ENCODE measurements at regions not wholly inside any gene's neighbourhood (a gene's known extent, or its start where the extent isn't known, plus 50 kb on each side); places are given as distances from the start of the nearest gene placed in this dataset.

DNA sequence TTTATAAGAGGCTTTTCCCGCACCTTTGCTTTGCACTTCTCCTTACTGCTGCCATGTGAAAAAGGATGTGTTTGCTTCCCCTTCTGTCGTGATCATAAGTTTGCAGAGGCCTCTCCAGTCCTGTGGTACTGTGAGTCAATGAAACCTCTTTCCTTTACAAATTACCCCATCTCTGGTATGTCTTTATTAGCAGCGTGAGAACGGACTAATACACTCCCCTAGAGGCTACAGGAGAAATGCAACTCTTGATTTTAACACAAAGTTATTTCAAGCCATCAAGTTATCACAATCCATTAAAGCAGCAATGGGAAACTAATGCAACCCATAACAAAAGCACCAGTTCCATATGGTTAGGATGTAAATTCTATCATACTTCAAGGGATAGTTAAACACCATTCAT lies 1378.8 kb upstream of the DDX18 start:
- Histone ChIP-seq H3F3A (ENCODE audit: low read depth) (no peaks in the 10 kb centered on the region), H3K9me3 (ENCODE audit: insufficient read depth, low read depth, low read length) (no peaks in the 10 kb centered on the region), H3K4me2 (ENCODE audit: low read depth, low read length, poor library complexity, severe bottlenecking) (no peak overlapping the region), H3K27me3 (ENCODE audit: insufficient read depth, low read length, poor library complexity, severe bottlenecking) (no peaks in the 10 kb centered on the region), H3K9me2 (replicated peaks; ENCODE audit: low read depth, low read length) (no peaks in the 10 kb centered on the region), H3K36me3 (ENCODE audit: insufficient read depth, low read length) (no peaks in the 10 kb centered on the region), H3K4me1 (ENCODE audit: insufficient read depth, low read length, poor library complexity, severe bottlenecking) (no peaks in the 10 kb centered on the region), H3K79me2 (ENCODE audit: insufficient read depth, low read length) (no peaks in the 10 kb centered on the region), H4K20me1 (ENCODE audit: insufficient read depth, low read length, poor library complexity, severe bottlenecking) (no peaks in the 10 kb centered on the region), H3K9ac (ENCODE audit: low read depth, low read length, poor library complexity, severe bottlenecking) (no peak overlapping the region), H3K4me3 (ENCODE audit: low read length, poor library complexity, severe bottlenecking) (no peak overlapping the region), H2AFZ (ENCODE audit: low read length) (no peak overlapping the region)
- no peak for TF ChIP-seq EZH2phosphoT487 (IDR thresholded peaks at IDR 0.05; ENCODE audit: borderline replicate concordance)
- TF ChIP-seq, protein P1, sequence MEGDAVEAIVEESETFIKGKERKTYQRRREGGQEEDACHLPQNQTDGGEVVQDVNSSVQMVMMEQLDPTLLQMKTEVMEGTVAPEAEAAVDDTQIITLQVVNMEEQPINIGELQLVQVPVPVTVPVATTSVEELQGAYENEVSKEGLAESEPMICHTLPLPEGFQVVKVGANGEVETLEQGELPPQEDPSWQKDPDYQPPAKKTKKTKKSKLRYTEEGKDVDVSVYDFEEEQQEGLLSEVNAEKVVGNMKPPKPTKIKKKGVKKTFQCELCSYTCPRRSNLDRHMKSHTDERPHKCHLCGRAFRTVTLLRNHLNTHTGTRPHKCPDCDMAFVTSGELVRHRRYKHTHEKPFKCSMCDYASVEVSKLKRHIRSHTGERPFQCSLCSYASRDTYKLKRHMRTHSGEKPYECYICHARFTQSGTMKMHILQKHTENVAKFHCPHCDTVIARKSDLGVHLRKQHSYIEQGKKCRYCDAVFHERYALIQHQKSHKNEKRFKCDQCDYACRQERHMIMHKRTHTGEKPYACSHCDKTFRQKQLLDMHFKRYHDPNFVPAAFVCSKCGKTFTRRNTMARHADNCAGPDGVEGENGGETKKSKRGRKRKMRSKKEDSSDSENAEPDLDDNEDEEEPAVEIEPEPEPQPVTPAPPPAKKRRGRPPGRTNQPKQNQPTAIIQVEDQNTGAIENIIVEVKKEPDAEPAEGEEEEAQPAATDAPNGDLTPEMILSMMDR (conservative IDR thresholded peaks at IDR 0.05; ENCODE audit: low read length), result no peak

DNA sequence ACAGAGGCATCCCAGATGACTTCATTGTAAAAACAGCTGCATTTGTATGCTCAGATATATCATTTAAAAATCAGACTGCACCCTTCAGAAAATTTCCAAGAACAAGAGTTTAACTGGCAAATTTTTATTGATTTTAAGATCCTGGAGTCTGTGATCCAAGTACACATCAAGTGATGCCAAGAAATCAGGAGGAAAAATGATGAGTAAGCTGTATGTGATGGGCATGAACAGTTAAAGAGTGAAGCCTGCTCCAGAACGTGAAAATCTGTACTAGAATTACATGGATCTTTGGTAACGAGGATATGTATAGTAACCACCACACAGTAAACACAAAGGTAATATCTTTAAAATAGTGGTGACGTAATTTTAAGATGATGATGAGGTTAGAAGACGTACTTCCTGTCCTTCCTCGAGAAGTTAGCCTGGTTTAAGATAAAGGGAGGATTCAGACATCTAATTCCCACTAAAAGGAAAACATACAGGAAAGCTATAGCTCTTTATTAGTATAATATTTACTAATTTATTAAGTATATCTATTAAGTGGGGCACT lies 1374.3 kb upstream of the DDX18 start:
- no peak overlapping the region for H3K4me3 ChIP-seq (ENCODE audit: low read length, poor library complexity, severe bottlenecking)
- no peaks in the 10 kb centered on the region for H3F3A ChIP-seq (ENCODE audit: low read depth)
- no peaks in the 10 kb centered on the region for H3K36me3 ChIP-seq (ENCODE audit: insufficient read depth, low read length)
- no peaks in the 10 kb centered on the region for H3K27me3 ChIP-seq (ENCODE audit: insufficient read depth, low read length, poor library complexity, severe bottlenecking)
- H2AFZ ChIP-seq (ENCODE audit: low read length), result no peak overlapping the region
- no peaks in the 10 kb centered on the region for H3K9me3 ChIP-seq (ENCODE audit: insufficient read depth, low read depth, low read length)
- no peak overlapping the region for H3K4me2 ChIP-seq (ENCODE audit: low read depth, low read length, poor library complexity, severe bottlenecking)
- H4K20me1 ChIP-seq (ENCODE audit: insufficient read depth, low read length, poor library complexity, severe bottlenecking), result no peaks in the 10 kb centered on the region
- no peaks in the 10 kb centered on the region for H3K79me2 ChIP-seq (ENCODE audit: insufficient read depth, low read length)
- no peaks in the 10 kb centered on the region for H3K4me1 ChIP-seq (ENCODE audit: insufficient read depth, low read length, poor library complexity, severe bottlenecking)
- H3K9me2 ChIP-seq (replicated peaks; ENCODE audit: low read depth, low read length), result no peaks in the 10 kb centered on the region
- H3K9ac ChIP-seq (ENCODE audit: low read depth, low read length, poor library complexity, severe bottlenecking), result no peak overlapping the region
- TF ChIP-seq, protein P1 (conservative IDR thresholded peaks at IDR 0.05; ENCODE audit: low read length), result no peak
- TF ChIP-seq EZH2phosphoT487 (IDR thresholded peaks at IDR 0.05; ENCODE audit: borderline replicate concordance), result no peak

DNA sequence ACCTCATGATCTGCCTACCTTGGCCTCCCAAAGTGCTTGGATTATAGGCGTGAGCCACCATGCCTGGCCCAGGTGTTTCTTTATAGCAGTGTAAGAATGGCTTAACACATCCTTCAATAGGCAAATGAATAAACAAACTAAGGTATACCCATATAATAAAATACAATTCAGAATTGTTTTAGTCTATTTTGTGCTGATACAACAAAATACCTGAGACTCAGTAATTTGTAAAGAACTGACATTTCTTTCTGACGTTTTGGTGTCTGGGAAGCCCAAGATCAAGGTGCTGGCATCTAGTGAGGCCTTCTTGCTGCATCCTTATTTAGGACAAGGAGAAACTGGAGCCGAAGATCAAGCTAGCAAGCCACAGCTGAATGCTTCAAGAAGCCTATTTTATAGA lies 1372.1 kb upstream of the DDX18 start:
- H3K36me3 ChIP-seq (ENCODE audit: insufficient read depth, low read length), result no peaks in the 10 kb centered on the region
- no peak overlapping the region for H3K4me3 ChIP-seq (ENCODE audit: low read length, poor library complexity, severe bottlenecking)
- no peaks in the 10 kb centered on the region for H3K9me2 ChIP-seq (replicated peaks; ENCODE audit: low read depth, low read length)
- no peaks in the 10 kb centered on the region for H3K4me1 ChIP-seq (ENCODE audit: insufficient read depth, low read length, poor library complexity, severe bottlenecking)
- no peak overlapping the region for H2AFZ ChIP-seq (ENCODE audit: low read length)
- H3K9me3 ChIP-seq (ENCODE audit: insufficient read depth, low read depth, low read length), result no peaks in the 10 kb centered on the region
- no peak overlapping the region for H3K4me2 ChIP-seq (ENCODE audit: low read depth, low read length, poor library complexity, severe bottlenecking)
- no peak overlapping the region for H3K9ac ChIP-seq (ENCODE audit: low read depth, low read length, poor library complexity, severe bottlenecking)
- H3F3A ChIP-seq (ENCODE audit: low read depth), result no peaks in the 10 kb centered on the region
- no peaks in the 10 kb centered on the region for H4K20me1 ChIP-seq (ENCODE audit: insufficient read depth, low read length, poor library complexity, severe bottlenecking)
- H3K27me3 ChIP-seq (ENCODE audit: insufficient read depth, low read length, poor library complexity, severe bottlenecking), result no peaks in the 10 kb centered on the region
- TF ChIP-seq, protein P1 (conservative IDR thresholded peaks at IDR 0.05; ENCODE audit: low read length), result no peak
- TF ChIP-seq EZH2phosphoT487 (IDR thresholded peaks at IDR 0.05; ENCODE audit: borderline replicate concordance), result no peak
- no peaks in the 10 kb centered on the region for H3K79me2 ChIP-seq (ENCODE audit: insufficient read depth, low read length)

Measured in Loucy (cell line).